Fibroblast of lung (primary cell): ENCODE measurements at regions not wholly inside any gene's neighbourhood (a gene's known extent, or its start where the extent isn't known, plus 50 kb on each side); places are given as distances from the start of the nearest gene placed in this dataset.

Experiments used
- DNase-seq, 2 donors: peaks; one replicate each; pipeline versions ENCODE4 v3.0.0 to v3.0.0-alpha.2; 2010; ENCODE audit warnings: low read depth in 2 of 2
- H2AFZ ChIP-seq: 2 replicates; pipeline ENCODE4 v1.5.1; 2012; ENCODE audit warnings: low read length, control low read depth, inconsistent platforms
- H3K27ac ChIP-seq: 2 replicates; pipeline ENCODE4 v1.5.1; 2011; ENCODE audit warnings: low read length, control low read depth; ENCODE audit not compliant: insufficient read depth
- H3K27me3 ChIP-seq: 2 replicates; pipeline ENCODE4 v1.5.1; 2011; ENCODE audit warnings: mild to moderate bottlenecking, low read length; ENCODE audit not compliant: control insufficient read depth, insufficient read depth
- H3K36me3 ChIP-seq: 2 replicates; pipeline ENCODE4 v1.5.1; 2011; ENCODE audit warnings: low read length; ENCODE audit not compliant: control insufficient read depth, insufficient read depth
- H3K4me1 ChIP-seq: 2 replicates; pipeline ENCODE4 v1.5.1; 2011; ENCODE audit warnings: low read length; ENCODE audit not compliant: control insufficient read depth, insufficient read depth; ENCODE audit errors: extremely low read depth
- H3K4me2 ChIP-seq: 2 replicates; pipeline ENCODE4 v1.5.1; 2011; ENCODE audit warnings: low read length, control low read depth; ENCODE audit not compliant: insufficient read depth; ENCODE audit errors: extremely low read depth
- H3K4me3 ChIP-seq, 4 experiments: fragments of 200-600 bp in 1 of 4; sonication (generic) in 1 of 4; replicated peaks in 1 of 4; 2 replicates each; pipeline ENCODE4 v1.5.1; 2011 to 2016; ENCODE audit warnings: low read length in 4 of 4, low read depth in 3 of 4, mild to moderate bottlenecking in 3 of 4, control low read depth in 2 of 4, inconsistent platforms in 1 of 4, mixed read lengths in 1 of 4; ENCODE audit not compliant: insufficient read depth in 1 of 4; ENCODE audit errors: control extremely low read depth in 1 of 4
- H3K79me2 ChIP-seq: 2 replicates; pipeline ENCODE4 v1.5.1; 2012; ENCODE audit warnings: mild to moderate bottlenecking, low read length, inconsistent platforms; ENCODE audit not compliant: control insufficient read depth, insufficient read depth
- H3K9ac ChIP-seq: 2 replicates; pipeline ENCODE4 v1.5.1; 2011; ENCODE audit warnings: mild to moderate bottlenecking, low read length, control low read depth; ENCODE audit not compliant: insufficient read depth
- H3K9me3 ChIP-seq: 2 replicates; pipeline ENCODE4 v1.5.1; 2012; ENCODE audit warnings: low read depth, low read length; ENCODE audit not compliant: control insufficient read depth, insufficient read depth
- H4K20me1 ChIP-seq: 2 replicates; pipeline ENCODE4 v1.5.1; 2011; ENCODE audit warnings: low read length; ENCODE audit not compliant: control insufficient read depth, insufficient read depth; ENCODE audit errors: extremely low read depth
- CTCF ChIP-seq, 2 donors: IDR thresholded peaks in 1 of 2; conservative IDR thresholded peaks in 1 of 2; 1 replicate in 1 of 2; 2 replicates in 1 of 2; pipeline ENCODE4 v1.5.1; 2011 to 2012; ENCODE audit warnings: low read length in 2 of 2, control low read depth in 1 of 2, inconsistent platforms in 1 of 2, low read depth in 1 of 2, mild to moderate bottlenecking in 1 of 2
- EZH2 ChIP-seq: IDR thresholded peaks from 2 replicates; pipeline ENCODE4 v1.5.1; 2012; ENCODE audit warnings: low read length, control low read depth, mild to moderate bottlenecking; ENCODE audit errors: missing control alignments

- Histone ChIP-seq H3K36me3 (no peaks in the 10 kb centered on the region), H3K4me3 (no peak overlapping the region), H2AFZ (no peak overlapping the region), H3K4me2 (no peak overlapping the region), H3K4me1 (peaks cover 25% of the 10 kb centered on the region), H3K27me3 (no peaks in the 10 kb centered on the region), H3K79me2 (peaks cover 93% of the 10 kb centered on the region), H3K27ac (no peak overlapping the region), H3K9me3 (no peaks in the 10 kb centered on the region), H4K20me1 (peaks cover 2% of the 10 kb centered on the region), H3K9ac (no peak overlapping the region)
- DNase-seq, result no peak
- TF ChIP-seq EZH2, result no peak
- no peak for TF ChIP-seq CTCF (conservative IDR thresholded peaks at IDR 0.05 in 1 of 2, IDR thresholded peaks at IDR 0.05 in 1 of 2; ENCODE audit: low read depth in 1 of 2, low read length in 2 of 2)
These were observed 118.2 kb upstream of the DST start for GRCh38 chr6:56760842-56761241.

GRCh38 chr6:56759521-56759920 is 116.8 kb upstream of the DST start:
- TF ChIP-seq EZH2 (no peak), CTCF (conservative IDR thresholded peaks at IDR 0.05 in 1 of 2, IDR thresholded peaks at IDR 0.05 in 1 of 2; ENCODE audit: low read depth in 1 of 2, low read length in 2 of 2) (no peak)
- no peak overlapping the region for H3K27ac ChIP-seq
- no peak overlapping the region for H3K9ac ChIP-seq
- no peaks in the 10 kb centered on the region for H4K20me1 ChIP-seq
- no peaks in the 10 kb centered on the region for H3K9me3 ChIP-seq
- DNase-seq, result no peak
- peaks cover 22% of the 10 kb centered on the region for H3K4me1 ChIP-seq
- no peak overlapping the region for H3K4me3 ChIP-seq
- H3K36me3 ChIP-seq, result no peaks in the 10 kb centered on the region
- no peak overlapping the region for H3K4me2 ChIP-seq
- no peak overlapping the region for H2AFZ ChIP-seq
- no peaks in the 10 kb centered on the region for H3K27me3 ChIP-seq
- peaks cover 91% of the 10 kb centered on the region for H3K79me2 ChIP-seq

GRCh38 chr6:56758553-56758952 is 115.9 kb upstream of the DST start:
- H3K4me3 ChIP-seq, result no peak overlapping the region
- no peak overlapping the region for H3K4me2 ChIP-seq
- no peaks in the 10 kb centered on the region for H4K20me1 ChIP-seq
- H3K79me2 ChIP-seq, result peaks cover 89% of the 10 kb centered on the region
- H2AFZ ChIP-seq, result no peak overlapping the region
- H3K9ac ChIP-seq, result no peak overlapping the region
- no peak for TF ChIP-seq CTCF (conservative IDR thresholded peaks at IDR 0.05 in 1 of 2, IDR thresholded peaks at IDR 0.05 in 1 of 2; ENCODE audit: low read depth in 1 of 2, low read length in 2 of 2)
- H3K4me1 ChIP-seq, result peaks cover 17% of the 10 kb centered on the region
- no peak for DNase-seq
- H3K36me3 ChIP-seq, result no peaks in the 10 kb centered on the region
- no peak overlapping the region for H3K27ac ChIP-seq
- H3K27me3 ChIP-seq, result no peaks in the 10 kb centered on the region
- no peaks in the 10 kb centered on the region for H3K9me3 ChIP-seq
